ENCODE measurements at regions not wholly inside any gene's neighbourhood (a gene's known extent, or its start where the extent isn't known, plus 50 kb on each side); places are given as distances from the start of the nearest gene placed in this dataset.
A peak's percentile ranks its signal among the peaks of the same experiment; 100 is the strongest.

DNA sequence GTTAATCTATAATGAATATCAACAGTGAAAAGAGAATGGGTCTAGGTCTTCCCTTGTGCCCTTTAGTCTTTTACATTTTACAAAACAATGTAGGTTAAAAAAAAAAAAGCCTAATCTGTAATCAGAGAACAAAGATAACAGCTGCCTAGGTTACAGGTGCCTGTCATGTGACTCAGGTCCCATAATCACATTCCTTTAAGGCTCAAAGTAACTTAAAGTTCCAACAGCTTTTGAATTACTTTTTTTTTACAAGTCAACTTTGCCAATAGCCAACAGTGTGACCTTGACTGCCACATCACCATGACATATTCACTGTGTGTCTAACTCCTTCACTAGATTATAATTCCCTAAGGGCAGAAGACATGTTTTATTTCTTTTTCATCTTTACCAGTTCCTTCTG lies 237.0 kb upstream of the API5 start:
- TF ChIP-seq CTCF (IDR thresholded peaks at IDR 0.05) (peak in 1 of 7 experiments; percentile 4), POLR2A (IDR thresholded peaks at IDR 0.05) (no peak)
